Activated CD4-positive, alpha-beta T cell treated with anti-CD3 and anti-CD28 coated beads, Interleukin-10, Interleukin-2, amounts not matched to agents 100 ng/mL and 50 ng/mL, durations not matched to agents 16 hours and 8 hours (primary cell): ENCODE measurements at regions not wholly inside any gene's neighbourhood (a gene's known extent, or its start where the extent isn't known, plus 50 kb on each side); places are given as distances from the start of the nearest gene placed in this dataset.

Experiments used
- DNase-seq: peaks from one replicate; pipeline ENCODE4 v3.0.0-alpha.2; 2020

- no peak for DNase-seq
Measured at GRCh38 chr5:6193310-6193709, 185.0 kb downstream of the MED10 start.

GRCh38 chr5:6190838-6191237, 187.5 kb downstream of the MED10 start:
- DNase-seq, result no peak

GRCh38 chr5:6188976-6189375, 189.4 kb downstream of the MED10 start:
- DNase-seq, result no peak

GRCh38 chr5:6188344-6188743, 190.0 kb downstream of the MED10 start:
- no peak for DNase-seq

- no peak for DNase-seq
Measured at GRCh38 chr5:6187501-6187900, 190.8 kb downstream of the MED10 start.

GRCh38 chr5:6185574-6185973, 192.8 kb downstream of the MED10 start:
- DNase-seq, result no peak

GRCh38 chr5:6184481-6184880, 193.9 kb downstream of the MED10 start:
- DNase-seq, result no peak

GRCh38 chr5:6183391-6184390, 194.7 kb downstream of the MED10 start:
- DNase-seq, result no peak

GRCh38 chr5:6182271-6182815, 196.0 kb downstream of the MED10 start:
- DNase-seq, result no peak

- no peak for DNase-seq
Measured at GRCh38 chr5:6181871-6182270, 196.5 kb downstream of the MED10 start.

GRCh38 chr5:6181147-6181729, 197.1 kb downstream of the MED10 start:
- no peak for DNase-seq

GRCh38 chr5:6180231-6180872, 198.0 kb downstream of the MED10 start:
- no peak for DNase-seq

GRCh38 chr5:6178846-6179532, 199.4 kb downstream of the MED10 start:
- DNase-seq, result no peak

- no peak for DNase-seq
Measured at GRCh38 chr5:6177926-6178325, 200.4 kb downstream of the MED10 start.

- DNase-seq, result no peak
Measured at GRCh38 chr5:6176102-6176693, 202.1 kb downstream of the MED10 start.

- DNase-seq, result no peak
Measured at GRCh38 chr5:6175172-6175854, 203.0 kb downstream of the MED10 start.

- no peak for DNase-seq
Measured at GRCh38 chr5:6169660-6170059, 208.7 kb downstream of the MED10 start.

- DNase-seq, result no peak
Measured at GRCh38 chr5:6166698-6167394, 211.5 kb downstream of the MED10 start.

GRCh38 chr5:6163913-6164312, 214.4 kb downstream of the MED10 start:
- no peak for DNase-seq

GRCh38 chr5:6162175-6162574, 216.2 kb downstream of the MED10 start:
- DNase-seq, result no peak

- no peak for DNase-seq
Measured at GRCh38 chr5:6161257-6161656, 217.1 kb downstream of the MED10 start.
